Fibroblast of lung (primary cell): ENCODE measurements at regions not wholly inside any gene's neighbourhood (a gene's known extent, or its start where the extent isn't known, plus 50 kb on each side); places are given as distances from the start of the nearest gene placed in this dataset.
"Not testable (repeated sequence)": the region's sequence is repeated elsewhere in the genome, so short reads cannot be mapped to it uniquely, and the experiment has no call there.

Experiments
- DNase-seq, 2 donors: peaks; one replicate each; pipeline versions ENCODE4 v3.0.0 to v3.0.0-alpha.2; 2010; ENCODE audit warnings: low read depth in 2 of 2
- H2AFZ ChIP-seq: 2 replicates; pipeline ENCODE4 v1.5.1; 2012; ENCODE audit warnings: low read length, control low read depth, inconsistent platforms
- H3K27ac ChIP-seq: 2 replicates; pipeline ENCODE4 v1.5.1; 2011; ENCODE audit warnings: low read length, control low read depth; ENCODE audit not compliant: insufficient read depth
- H3K27me3 ChIP-seq: 2 replicates; pipeline ENCODE4 v1.5.1; 2011; ENCODE audit warnings: mild to moderate bottlenecking, low read length; ENCODE audit not compliant: control insufficient read depth, insufficient read depth
- H3K36me3 ChIP-seq: 2 replicates; pipeline ENCODE4 v1.5.1; 2011; ENCODE audit warnings: low read length; ENCODE audit not compliant: control insufficient read depth, insufficient read depth
- H3K4me1 ChIP-seq: 2 replicates; pipeline ENCODE4 v1.5.1; 2011; ENCODE audit warnings: low read length; ENCODE audit not compliant: control insufficient read depth, insufficient read depth; ENCODE audit errors: extremely low read depth
- H3K4me2 ChIP-seq: 2 replicates; pipeline ENCODE4 v1.5.1; 2011; ENCODE audit warnings: low read length, control low read depth; ENCODE audit not compliant: insufficient read depth; ENCODE audit errors: extremely low read depth
- H3K4me3 ChIP-seq, 4 experiments: fragments of 200-600 bp in 1 of 4; sonication (generic) in 1 of 4; replicated peaks in 1 of 4; 2 replicates each; pipeline ENCODE4 v1.5.1; 2011 to 2016; ENCODE audit warnings: low read length in 4 of 4, low read depth in 3 of 4, mild to moderate bottlenecking in 3 of 4, control low read depth in 2 of 4, inconsistent platforms in 1 of 4, mixed read lengths in 1 of 4; ENCODE audit not compliant: insufficient read depth in 1 of 4; ENCODE audit errors: control extremely low read depth in 1 of 4
- H3K79me2 ChIP-seq: 2 replicates; pipeline ENCODE4 v1.5.1; 2012; ENCODE audit warnings: mild to moderate bottlenecking, low read length, inconsistent platforms; ENCODE audit not compliant: control insufficient read depth, insufficient read depth
- H3K9ac ChIP-seq: 2 replicates; pipeline ENCODE4 v1.5.1; 2011; ENCODE audit warnings: mild to moderate bottlenecking, low read length, control low read depth; ENCODE audit not compliant: insufficient read depth
- H3K9me3 ChIP-seq: 2 replicates; pipeline ENCODE4 v1.5.1; 2012; ENCODE audit warnings: low read depth, low read length; ENCODE audit not compliant: control insufficient read depth, insufficient read depth
- H4K20me1 ChIP-seq: 2 replicates; pipeline ENCODE4 v1.5.1; 2011; ENCODE audit warnings: low read length; ENCODE audit not compliant: control insufficient read depth, insufficient read depth; ENCODE audit errors: extremely low read depth
- CTCF ChIP-seq, 2 donors: IDR thresholded peaks in 1 of 2; conservative IDR thresholded peaks in 1 of 2; 1 replicate in 1 of 2; 2 replicates in 1 of 2; pipeline ENCODE4 v1.5.1; 2011 to 2012; ENCODE audit warnings: low read length in 2 of 2, control low read depth in 1 of 2, inconsistent platforms in 1 of 2, low read depth in 1 of 2, mild to moderate bottlenecking in 1 of 2
- EZH2 ChIP-seq: IDR thresholded peaks from 2 replicates; pipeline ENCODE4 v1.5.1; 2012; ENCODE audit warnings: low read length, control low read depth, mild to moderate bottlenecking; ENCODE audit errors: missing control alignments

DNA sequence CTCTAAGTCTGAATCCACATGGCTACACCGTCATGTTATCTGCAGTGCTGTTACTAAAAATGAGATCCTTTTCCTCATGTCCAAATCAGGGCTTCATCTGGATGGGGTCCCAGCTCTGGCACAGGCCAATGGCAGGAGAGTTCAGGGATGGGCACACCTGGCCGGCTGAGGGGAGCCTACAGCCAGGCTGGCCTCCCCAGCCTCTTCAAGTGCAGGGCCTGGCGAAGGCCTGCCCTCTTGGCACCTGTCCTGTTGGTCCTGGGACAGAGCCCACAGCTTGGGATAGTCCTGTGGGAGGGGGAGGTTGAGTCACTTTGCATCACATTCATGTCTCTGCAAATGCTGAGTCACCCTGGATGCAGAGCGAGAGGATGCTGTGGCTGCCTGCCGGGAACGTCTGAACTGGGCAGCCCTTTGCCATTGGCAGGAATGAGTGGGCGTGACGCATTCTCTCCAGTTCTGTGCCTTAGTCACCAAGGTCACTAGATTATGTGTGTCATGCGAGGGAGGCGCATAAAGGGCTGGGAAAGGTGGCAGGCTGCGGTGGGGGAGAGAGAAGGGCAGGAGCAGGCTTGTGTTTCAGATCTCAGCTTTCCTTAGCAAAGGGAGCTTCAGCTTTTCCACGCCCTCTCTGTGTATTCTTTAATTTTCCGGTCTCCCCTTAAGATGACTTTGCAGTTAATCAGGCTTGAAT lies 223.2 kb upstream of the ECI2 start:
- TF ChIP-seq EZH2 (no peak), CTCF (conservative IDR thresholded peaks at IDR 0.05 in 1 of 2, IDR thresholded peaks at IDR 0.05 in 1 of 2; ENCODE audit: low read depth in 1 of 2, low read length in 2 of 2) (no peak)
- peak; percentile 99 to 100 for DNase-seq
- peak overlapping the region; percentile 75 for H3K4me2 ChIP-seq
- no peaks in the 10 kb centered on the region for H4K20me1 ChIP-seq
- H2AFZ ChIP-seq, result peak overlapping the region; percentile 11
- H3K36me3 ChIP-seq, result no peaks in the 10 kb centered on the region
- no peaks in the 10 kb centered on the region for H3K79me2 ChIP-seq
- H3K4me1 ChIP-seq, result peaks cover 13% of the 10 kb centered on the region
- H3K9ac ChIP-seq, result peak overlapping the region; percentile 73
- H3K9me3 ChIP-seq, result no peaks in the 10 kb centered on the region
- H3K27me3 ChIP-seq, result no peaks in the 10 kb centered on the region
- H3K4me3 ChIP-seq, result peak overlapping the region in 2 of 4 experiments; percentile 7 to 14
- peak overlapping the region; percentile 99 for H3K27ac ChIP-seq

- not testable (repeated sequence) for H3K4me2 ChIP-seq, H3K36me3 ChIP-seq, H2AFZ ChIP-seq, H3K9me3 ChIP-seq, H3K4me3 ChIP-seq, H3K79me2 ChIP-seq, H3K9ac ChIP-seq, H4K20me1 ChIP-seq, DNase-seq, H3K27me3 ChIP-seq
- H3K4me1 ChIP-seq, result peaks cover 13% of the 10 kb centered on the region
- peak overlapping the region; percentile 37 for H3K27ac ChIP-seq
Observed at GRCh38 chr6:4357660-4358152, 222.3 kb upstream of the ECI2 start.

GRCh38 chr6:4356899-4357659 lies 221.7 kb upstream of the ECI2 start:
- Histone ChIP-seq H3K9ac (no peak overlapping the region), H3K4me3 (no peak overlapping the region), H3K27ac (peak overlapping the region; percentile 37), H3K9me3 (no peaks in the 10 kb centered on the region), H3K27me3 (no peaks in the 10 kb centered on the region), H3K4me2 (no peak overlapping the region), H3K79me2 (no peaks in the 10 kb centered on the region), H3K36me3 (no peaks in the 10 kb centered on the region), H4K20me1 (no peaks in the 10 kb centered on the region), H3K4me1 (peaks cover 18% of the 10 kb centered on the region), H2AFZ (no peak overlapping the region)
- peak in 1 of 2 donors; percentile 32 for DNase-seq
- TF ChIP-seq EZH2 (no peak), CTCF (conservative IDR thresholded peaks at IDR 0.05 in 1 of 2, IDR thresholded peaks at IDR 0.05 in 1 of 2; ENCODE audit: low read depth in 1 of 2, low read length in 2 of 2) (no peak)
